ENCODE measurements at regions not wholly inside any gene's neighbourhood (a gene's known extent, or its start where the extent isn't known, plus 50 kb on each side); places are given as distances from the start of the nearest gene placed in this dataset.

DNA sequence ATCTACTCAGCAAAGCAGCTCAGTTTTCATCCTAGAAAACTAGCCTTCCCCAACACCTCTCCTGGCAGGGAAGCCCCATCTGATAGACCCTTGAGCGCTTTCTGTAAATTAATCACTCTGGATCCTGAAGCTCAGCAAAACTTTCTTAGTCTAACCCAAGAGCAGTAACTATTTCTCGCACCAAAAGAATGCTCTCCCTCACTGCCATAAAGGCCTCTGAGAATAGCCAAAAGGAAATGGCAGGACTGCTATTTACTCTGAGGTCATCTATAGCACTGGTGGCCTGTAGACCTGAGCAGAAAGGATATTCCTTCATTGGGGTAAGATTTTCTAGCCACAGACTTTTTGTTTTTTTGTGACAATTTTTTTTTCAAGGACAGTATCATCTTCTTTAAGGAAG is 345.8 kb upstream of the ADAMTS9 start:
- TF ChIP-seq, protein P1, sequence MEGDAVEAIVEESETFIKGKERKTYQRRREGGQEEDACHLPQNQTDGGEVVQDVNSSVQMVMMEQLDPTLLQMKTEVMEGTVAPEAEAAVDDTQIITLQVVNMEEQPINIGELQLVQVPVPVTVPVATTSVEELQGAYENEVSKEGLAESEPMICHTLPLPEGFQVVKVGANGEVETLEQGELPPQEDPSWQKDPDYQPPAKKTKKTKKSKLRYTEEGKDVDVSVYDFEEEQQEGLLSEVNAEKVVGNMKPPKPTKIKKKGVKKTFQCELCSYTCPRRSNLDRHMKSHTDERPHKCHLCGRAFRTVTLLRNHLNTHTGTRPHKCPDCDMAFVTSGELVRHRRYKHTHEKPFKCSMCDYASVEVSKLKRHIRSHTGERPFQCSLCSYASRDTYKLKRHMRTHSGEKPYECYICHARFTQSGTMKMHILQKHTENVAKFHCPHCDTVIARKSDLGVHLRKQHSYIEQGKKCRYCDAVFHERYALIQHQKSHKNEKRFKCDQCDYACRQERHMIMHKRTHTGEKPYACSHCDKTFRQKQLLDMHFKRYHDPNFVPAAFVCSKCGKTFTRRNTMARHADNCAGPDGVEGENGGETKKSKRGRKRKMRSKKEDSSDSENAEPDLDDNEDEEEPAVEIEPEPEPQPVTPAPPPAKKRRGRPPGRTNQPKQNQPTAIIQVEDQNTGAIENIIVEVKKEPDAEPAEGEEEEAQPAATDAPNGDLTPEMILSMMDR (IDR thresholded peaks at IDR 0.05; ENCODE audit: low read depth, low read length): no peak
- Histone ChIP-seq H3K36me3 (no peaks in the 10 kb centered on the region), H3K9me3 (ENCODE audit: severe bottlenecking) (no peaks in the 10 kb centered on the region), H3K27me3 (ENCODE audit: insufficient read depth, low read depth, severe bottlenecking) (no peaks in the 10 kb centered on the region), H3K4me3 (ENCODE audit: low read depth, low read length) (no peak overlapping the region), H3K27ac (no peak overlapping the region)
- DNase-seq: no peak

DNA sequence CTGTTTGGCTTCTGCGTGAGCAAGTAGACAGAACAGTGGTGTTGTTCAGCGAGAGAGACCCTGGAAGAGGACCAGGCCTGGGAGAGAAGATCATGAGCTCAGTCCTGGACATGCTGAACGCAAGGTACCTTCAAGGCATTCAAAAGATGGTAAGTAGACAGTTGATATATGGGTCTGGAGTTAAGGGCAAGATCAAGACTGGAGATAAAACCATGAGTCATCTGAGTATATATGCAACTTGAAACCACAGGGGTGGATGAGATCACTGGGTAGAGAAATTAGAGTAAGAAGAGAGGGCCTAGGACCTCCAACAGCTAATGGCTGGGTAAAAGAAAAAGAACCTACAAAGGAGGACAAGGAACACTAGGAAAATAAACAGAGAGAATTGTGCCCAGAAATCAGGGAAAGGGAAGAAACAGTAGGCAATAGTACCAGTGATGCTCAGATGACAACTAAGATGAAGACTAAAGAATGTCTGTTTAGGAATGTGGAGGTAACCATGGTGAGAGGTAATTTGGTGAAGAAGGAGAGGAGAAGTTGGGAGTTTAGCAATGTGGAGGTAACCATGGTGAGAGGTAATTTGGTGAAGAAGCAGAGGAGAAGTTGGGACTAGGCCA is 343.2 kb upstream of the ADAMTS9 start:
- TF ChIP-seq, protein P1 (IDR thresholded peaks at IDR 0.05; ENCODE audit: low read depth, low read length): no peak
- H3K27me3 ChIP-seq (ENCODE audit: insufficient read depth, low read depth, severe bottlenecking): no peaks in the 10 kb centered on the region
- H3K36me3 ChIP-seq: no peaks in the 10 kb centered on the region
- H3K4me3 ChIP-seq (ENCODE audit: low read depth, low read length): no peak overlapping the region
- DNase-seq: no peak
- H3K9me3 ChIP-seq (ENCODE audit: severe bottlenecking): no peaks in the 10 kb centered on the region
- no peak overlapping the region for H3K27ac ChIP-seq

DNA sequence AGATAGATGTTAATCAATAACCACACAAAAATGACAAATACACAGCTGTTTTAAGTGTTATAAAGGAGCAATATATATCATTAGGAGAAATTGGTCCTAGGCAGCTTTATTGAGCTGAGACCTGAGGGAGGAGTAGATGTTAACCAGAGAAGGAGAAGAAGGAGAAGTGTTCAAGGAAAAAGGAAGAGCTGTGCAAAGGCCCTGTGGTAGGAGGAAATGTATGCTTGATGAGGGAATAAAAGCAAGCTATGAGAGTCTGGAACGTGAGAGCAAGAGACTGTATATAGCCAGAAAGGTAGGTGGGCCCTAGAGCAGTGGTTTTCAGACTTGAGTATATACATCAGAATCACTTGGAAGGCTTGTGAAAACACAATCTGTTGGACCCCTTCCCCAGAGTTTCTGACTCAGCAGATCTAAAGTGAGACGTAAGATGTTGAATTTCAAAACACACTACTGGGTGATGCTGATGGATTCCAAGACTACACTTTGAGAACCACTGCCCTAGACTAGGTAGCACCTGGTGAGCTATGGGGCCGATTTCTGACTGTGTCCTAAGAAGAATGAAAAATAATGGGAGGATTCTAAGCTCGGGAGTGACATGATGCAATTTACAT is 342.3 kb upstream of the ADAMTS9 start:
- TF ChIP-seq, protein P1 (IDR thresholded peaks at IDR 0.05; ENCODE audit: low read depth, low read length): no peak
- no peaks in the 10 kb centered on the region for H3K36me3 ChIP-seq
- H3K27me3 ChIP-seq (ENCODE audit: insufficient read depth, low read depth, severe bottlenecking): no peaks in the 10 kb centered on the region
- no peak overlapping the region for H3K4me3 ChIP-seq (ENCODE audit: low read depth, low read length)
- H3K27ac ChIP-seq: no peak overlapping the region
- no peaks in the 10 kb centered on the region for H3K9me3 ChIP-seq (ENCODE audit: severe bottlenecking)
- DNase-seq: no peak

GRCh38 chr3:65029130-65029529 is 341.3 kb upstream of the ADAMTS9 start:
- Histone ChIP-seq H3K27ac (no peak overlapping the region), H3K27me3 (ENCODE audit: insufficient read depth, low read depth, severe bottlenecking) (no peaks in the 10 kb centered on the region), H3K4me3 (ENCODE audit: low read depth, low read length) (no peak overlapping the region), H3K9me3 (ENCODE audit: severe bottlenecking) (no peaks in the 10 kb centered on the region), H3K36me3 (no peaks in the 10 kb centered on the region)
- TF ChIP-seq, protein P1 (IDR thresholded peaks at IDR 0.05; ENCODE audit: low read depth, low read length): no peak
- no peak for DNase-seq

DNA sequence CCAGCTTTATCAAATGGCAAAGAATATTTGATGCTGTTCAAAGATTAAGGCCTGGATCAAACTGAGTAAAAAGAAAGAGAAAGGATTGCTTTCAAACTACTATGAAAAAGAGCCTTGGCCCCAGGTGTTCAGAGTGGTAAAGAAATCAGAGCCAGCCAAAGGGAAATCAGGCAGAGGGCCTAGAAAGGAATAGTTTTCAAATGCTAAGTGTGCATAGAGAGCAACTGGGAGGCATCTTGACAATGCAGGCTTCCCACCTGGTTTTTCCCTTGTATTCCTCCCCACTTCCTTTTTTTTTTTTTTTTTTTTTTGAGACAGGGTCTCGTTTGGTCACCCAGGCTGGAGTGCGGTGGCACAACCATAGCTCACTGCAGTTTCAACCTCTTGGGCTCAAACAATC is 340.2 kb upstream of the ADAMTS9 start:
- H3K27ac ChIP-seq: no peak overlapping the region
- DNase-seq: no peak
- H3K9me3 ChIP-seq (ENCODE audit: severe bottlenecking): no peaks in the 10 kb centered on the region
- H3K4me3 ChIP-seq (ENCODE audit: low read depth, low read length): no peak overlapping the region
- H3K36me3 ChIP-seq: no peaks in the 10 kb centered on the region
- no peaks in the 10 kb centered on the region for H3K27me3 ChIP-seq (ENCODE audit: insufficient read depth, low read depth, severe bottlenecking)
- TF ChIP-seq, protein P1 (IDR thresholded peaks at IDR 0.05; ENCODE audit: low read depth, low read length): no peak

- Histone ChIP-seq H3K4me3 (ENCODE audit: low read depth, low read length) (no peak overlapping the region), H3K27ac (no peak overlapping the region), H3K27me3 (ENCODE audit: insufficient read depth, low read depth, severe bottlenecking) (no peaks in the 10 kb centered on the region), H3K9me3 (ENCODE audit: severe bottlenecking) (no peaks in the 10 kb centered on the region), H3K36me3 (no peaks in the 10 kb centered on the region)
- TF ChIP-seq, protein P1 (IDR thresholded peaks at IDR 0.05; ENCODE audit: low read depth, low read length): no peak
- DNase-seq: no peak
Observed at GRCh38 chr3:65027335-65027734, 339.5 kb upstream of the ADAMTS9 start.

Measured in WERI-Rb-1 (cell line).